Transverse colon (tissue), 4 donors: ENCODE measurements at regions not wholly inside any gene's neighbourhood (a gene's known extent, or its start where the extent isn't known, plus 50 kb on each side); places are given as distances from the start of the nearest gene placed in this dataset.

ENCODE experiments used
- EP300 ChIP-seq: sonication (generic); formaldehyde crosslinking; IDR thresholded peaks from one replicate; pipeline ENCODE4 v1.6.1; 2017; ENCODE audit warnings: antibody characterized with exemption, low read depth
- POLR2AphosphoS5 ChIP-seq, 3 donors: sonication (generic); formaldehyde crosslinking; IDR thresholded peaks; one replicate each; pipeline ENCODE4 v1.6.1; 2016; ENCODE audit warnings: antibody characterized with exemption in 3 of 3
- TF ChIP-seq, protein P1 (sequence below), 5 experiments: fragments of 200-600 bp in 3 of 5; fragments of 450-650 bp in 2 of 5; sonication (generic) in 3 of 5; IDR thresholded peaks; 1 replicate in 2 of 5; 2 replicates in 3 of 5; pipeline ENCODE4 v1.5.1; 2016 to 2017; ENCODE audit warnings: antibody characterized with exemption in 5 of 5, inconsistent platforms in 3 of 5, mild to moderate bottlenecking in 2 of 5, moderate library complexity in 1 of 5

DNA sequence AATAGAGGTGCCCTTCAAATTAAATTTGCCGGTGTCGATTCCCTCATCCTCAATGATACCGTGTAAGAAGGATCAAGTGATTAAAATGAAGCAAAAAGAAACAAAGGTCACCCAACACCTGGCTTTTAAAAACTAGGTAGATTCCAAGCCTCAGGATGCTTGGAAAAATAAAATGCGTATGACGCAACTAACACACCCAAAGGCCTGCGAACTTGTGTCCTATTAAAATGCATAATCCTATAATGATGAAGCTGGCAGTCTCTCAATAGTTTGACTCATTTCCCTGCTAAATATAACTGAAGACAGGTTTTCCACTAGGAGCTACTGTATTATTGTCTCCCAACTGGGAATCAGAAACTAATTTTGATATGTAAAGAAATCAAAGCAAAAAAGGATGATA lies 263.2 kb downstream of the DHX15 start:
- TF ChIP-seq, protein P1, sequence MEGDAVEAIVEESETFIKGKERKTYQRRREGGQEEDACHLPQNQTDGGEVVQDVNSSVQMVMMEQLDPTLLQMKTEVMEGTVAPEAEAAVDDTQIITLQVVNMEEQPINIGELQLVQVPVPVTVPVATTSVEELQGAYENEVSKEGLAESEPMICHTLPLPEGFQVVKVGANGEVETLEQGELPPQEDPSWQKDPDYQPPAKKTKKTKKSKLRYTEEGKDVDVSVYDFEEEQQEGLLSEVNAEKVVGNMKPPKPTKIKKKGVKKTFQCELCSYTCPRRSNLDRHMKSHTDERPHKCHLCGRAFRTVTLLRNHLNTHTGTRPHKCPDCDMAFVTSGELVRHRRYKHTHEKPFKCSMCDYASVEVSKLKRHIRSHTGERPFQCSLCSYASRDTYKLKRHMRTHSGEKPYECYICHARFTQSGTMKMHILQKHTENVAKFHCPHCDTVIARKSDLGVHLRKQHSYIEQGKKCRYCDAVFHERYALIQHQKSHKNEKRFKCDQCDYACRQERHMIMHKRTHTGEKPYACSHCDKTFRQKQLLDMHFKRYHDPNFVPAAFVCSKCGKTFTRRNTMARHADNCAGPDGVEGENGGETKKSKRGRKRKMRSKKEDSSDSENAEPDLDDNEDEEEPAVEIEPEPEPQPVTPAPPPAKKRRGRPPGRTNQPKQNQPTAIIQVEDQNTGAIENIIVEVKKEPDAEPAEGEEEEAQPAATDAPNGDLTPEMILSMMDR (IDR thresholded peaks at IDR 0.05) = no peak
- TF ChIP-seq EP300 (no peak), POLR2AphosphoS5 (IDR thresholded peaks at IDR 0.05) (no peak)
